ENCODE measurements at regions not wholly inside any gene's neighbourhood (a gene's known extent, or its start where the extent isn't known, plus 50 kb on each side); places are given as distances from the start of the nearest gene placed in this dataset.

DNA sequence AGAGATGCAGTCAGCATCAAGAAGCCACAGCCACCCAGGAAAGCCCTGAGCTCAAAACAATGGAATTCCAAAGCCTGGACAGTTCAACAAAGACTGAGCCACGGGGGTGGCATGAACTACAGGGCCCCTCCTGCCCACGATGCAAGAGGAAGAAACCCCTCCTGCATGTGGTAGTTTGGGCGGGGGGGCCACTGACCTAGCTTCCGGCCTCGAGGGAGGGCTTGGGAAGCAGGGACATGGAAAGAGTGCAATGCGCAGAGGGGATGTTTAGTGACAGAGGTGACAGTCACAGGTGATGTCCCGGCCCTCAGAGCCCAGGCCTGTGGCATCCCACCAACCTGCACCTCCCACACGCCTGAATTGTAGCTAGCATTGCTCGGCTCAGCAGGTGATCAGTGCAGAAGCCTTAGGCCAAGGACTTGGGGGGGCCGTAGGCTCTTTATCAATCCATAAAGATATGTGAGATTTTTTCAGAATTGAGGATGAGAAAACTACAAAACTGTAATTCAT is 318.8 kb downstream of the TEX29 start:
- Histone ChIP-seq H3K27ac (ENCODE audit: low read depth, low read length) (no peak overlapping the region), H2AFZ (ENCODE audit: low read depth, low read length, severe bottlenecking) (no peak overlapping the region), H3K9me3 (ENCODE audit: insufficient read depth, low read length) (no peaks in the 10 kb centered on the region), H3K36me3 (ENCODE audit: low read length) (no peaks in the 10 kb centered on the region), H3K9me2 (replicated peaks; ENCODE audit: insufficient read depth, low read length) (no peaks in the 10 kb centered on the region), H3K79me2 (ENCODE audit: insufficient read depth, low read length) (no peaks in the 10 kb centered on the region), H4K20me1 (ENCODE audit: low read depth, low read length) (no peaks in the 10 kb centered on the region), H3K9ac (ENCODE audit: low read length) (no peak overlapping the region), H3K27me3 (ENCODE audit: low read length) (no peaks in the 10 kb centered on the region), H3K4me2 (ENCODE audit: low read depth, low read length, poor library complexity, severe bottlenecking) (no peak overlapping the region), H3F3A (ENCODE audit: insufficient read depth) (no peaks in the 10 kb centered on the region), H3K4me3 (ENCODE audit: insufficient read depth, low read length, poor library complexity, severe bottlenecking) (no peak overlapping the region)
- TF ChIP-seq CTCF (IDR thresholded peaks at IDR 0.05; ENCODE audit: insufficient read depth, low read length, poor library complexity, severe bottlenecking): no peak
- no peak for TF ChIP-seq EZH2phosphoT487 (conservative IDR thresholded peaks at IDR 0.05; ENCODE audit: low read length)

DNA sequence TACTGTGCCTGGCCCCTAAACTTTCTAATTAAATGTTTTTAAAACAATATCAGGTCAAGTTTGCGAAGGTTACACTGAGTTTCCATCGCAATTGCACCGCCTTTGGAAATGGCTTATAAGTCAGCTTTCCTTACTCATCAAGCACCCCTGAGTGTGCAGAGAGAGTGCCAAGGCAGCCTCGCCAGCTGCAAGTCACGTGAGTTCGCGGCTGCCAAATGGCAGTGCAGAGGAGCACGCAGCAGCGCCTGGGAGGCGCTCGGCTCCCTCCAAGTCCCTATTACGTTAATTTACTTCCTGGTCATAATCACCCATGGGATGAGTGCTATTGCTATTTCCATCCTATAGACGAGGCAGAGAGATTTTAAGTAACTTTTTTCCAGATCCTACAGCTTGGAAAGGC is 319.6 kb downstream of the TEX29 start:
- H3K79me2 ChIP-seq (ENCODE audit: insufficient read depth, low read length): no peaks in the 10 kb centered on the region
- H4K20me1 ChIP-seq (ENCODE audit: low read depth, low read length): no peaks in the 10 kb centered on the region

DNA sequence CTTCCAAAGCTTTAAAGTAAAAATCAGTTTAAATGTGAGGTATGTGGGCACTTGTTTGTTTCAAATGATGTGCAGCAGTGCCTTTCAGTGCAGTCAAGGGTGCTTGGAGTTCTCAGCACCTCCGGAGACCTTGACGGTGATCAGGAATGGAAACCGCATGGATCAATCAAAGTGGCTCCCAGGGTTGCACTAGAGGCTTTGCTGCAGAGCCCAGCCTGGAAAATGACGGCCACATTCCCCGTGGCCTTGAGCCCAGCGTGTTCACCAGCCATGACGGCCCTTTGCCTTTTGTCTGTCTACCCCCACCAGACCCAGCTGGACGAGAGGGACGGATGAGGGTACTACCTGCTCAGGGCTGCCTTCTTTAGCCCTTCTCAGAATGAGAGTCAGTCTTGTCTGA is 320.0 kb downstream of the TEX29 start:
- no peak overlapping the region for H2AFZ ChIP-seq (ENCODE audit: low read depth, low read length, severe bottlenecking)
- no peaks in the 10 kb centered on the region for H3K9me3 ChIP-seq (ENCODE audit: insufficient read depth, low read length)
- H3K9me2 ChIP-seq (replicated peaks; ENCODE audit: insufficient read depth, low read length): no peaks in the 10 kb centered on the region
- no peak for TF ChIP-seq EZH2phosphoT487 (conservative IDR thresholded peaks at IDR 0.05; ENCODE audit: low read length)
- TF ChIP-seq CTCF (IDR thresholded peaks at IDR 0.05; ENCODE audit: insufficient read depth, low read length, poor library complexity, severe bottlenecking): no peak
- H3K4me2 ChIP-seq (ENCODE audit: low read depth, low read length, poor library complexity, severe bottlenecking): no peak overlapping the region
- H3K27ac ChIP-seq (ENCODE audit: low read depth, low read length): no peak overlapping the region
- H4K20me1 ChIP-seq (ENCODE audit: low read depth, low read length): no peaks in the 10 kb centered on the region
- no peak overlapping the region for H3K9ac ChIP-seq (ENCODE audit: low read length)
- no peaks in the 10 kb centered on the region for H3K36me3 ChIP-seq (ENCODE audit: low read length)
- H3F3A ChIP-seq (ENCODE audit: insufficient read depth): no peaks in the 10 kb centered on the region
- H3K4me3 ChIP-seq (ENCODE audit: insufficient read depth, low read length, poor library complexity, severe bottlenecking): no peak overlapping the region
- no peaks in the 10 kb centered on the region for H3K27me3 ChIP-seq (ENCODE audit: low read length)
- no peaks in the 10 kb centered on the region for H3K79me2 ChIP-seq (ENCODE audit: insufficient read depth, low read length)

More for the DNA sequence above, 319.6 kb downstream of the TEX29 start:
- H3K9me2 ChIP-seq (replicated peaks; ENCODE audit: insufficient read depth, low read length): no peaks in the 10 kb centered on the region
- TF ChIP-seq CTCF (IDR thresholded peaks at IDR 0.05; ENCODE audit: insufficient read depth, low read length, poor library complexity, severe bottlenecking) (no peak), EZH2phosphoT487 (conservative IDR thresholded peaks at IDR 0.05; ENCODE audit: low read length) (no peak)
- no peaks in the 10 kb centered on the region for H3K9me3 ChIP-seq (ENCODE audit: insufficient read depth, low read length)
- no peaks in the 10 kb centered on the region for H3F3A ChIP-seq (ENCODE audit: insufficient read depth)
- no peak overlapping the region for H3K27ac ChIP-seq (ENCODE audit: low read depth, low read length)
- no peak overlapping the region for H2AFZ ChIP-seq (ENCODE audit: low read depth, low read length, severe bottlenecking)
- H3K9ac ChIP-seq (ENCODE audit: low read length): no peak overlapping the region
- no peak overlapping the region for H3K4me3 ChIP-seq (ENCODE audit: insufficient read depth, low read length, poor library complexity, severe bottlenecking)
- H3K36me3 ChIP-seq (ENCODE audit: low read length): no peaks in the 10 kb centered on the region
- H3K27me3 ChIP-seq (ENCODE audit: low read length): no peaks in the 10 kb centered on the region
- no peak overlapping the region for H3K4me2 ChIP-seq (ENCODE audit: low read depth, low read length, poor library complexity, severe bottlenecking)
